NCI-H1092 treated with DMSO at 0.1 percent for 48 hours (cell line): ENCODE measurements at regions not wholly inside any gene's neighbourhood (a gene's known extent, or its start where the extent isn't known, plus 50 kb on each side); places are given as distances from the start of the nearest gene placed in this dataset.
"Not testable (repeated sequence)": the region's sequence is repeated elsewhere in the genome, so short reads cannot be mapped to it uniquely, and the experiment has no call there.

Experiments
- DNase-seq: peaks from one replicate; lab custom pipeline; 2025; lab: John Stamatoyannopoulos, UW

GRCh38 chr13:61880578-61881283 lies 465.1 kb upstream of the PCDH20 start:
- peak; percentile 2 for DNase-seq

GRCh38 chr13:61878565-61878964 lies 462.9 kb upstream of the PCDH20 start:
- DNase-seq, result not testable (repeated sequence)

- no peak for DNase-seq
These were observed 459.4 kb upstream of the PCDH20 start for GRCh38 chr13:61874970-61875579.

DNA sequence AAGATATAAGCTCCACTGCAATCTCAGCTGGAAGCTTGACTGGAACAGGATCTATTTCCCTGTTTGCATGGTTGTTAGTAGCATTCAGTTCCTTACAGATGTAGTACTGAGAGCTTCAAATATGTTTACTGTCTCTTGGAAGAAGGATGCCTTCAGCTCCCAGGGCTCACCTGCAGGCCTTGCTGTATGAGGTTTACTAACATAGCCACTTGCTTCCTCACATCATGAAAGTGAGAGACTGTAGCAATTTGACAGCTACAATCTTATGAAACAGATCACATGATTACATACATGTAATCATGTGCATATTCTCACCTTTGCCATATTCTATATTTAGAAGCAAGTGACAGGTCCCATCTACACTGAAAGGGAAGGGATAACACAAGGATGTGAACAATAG lies 458.1 kb upstream of the PCDH20 start:
- DNase-seq, result no peak

DNA sequence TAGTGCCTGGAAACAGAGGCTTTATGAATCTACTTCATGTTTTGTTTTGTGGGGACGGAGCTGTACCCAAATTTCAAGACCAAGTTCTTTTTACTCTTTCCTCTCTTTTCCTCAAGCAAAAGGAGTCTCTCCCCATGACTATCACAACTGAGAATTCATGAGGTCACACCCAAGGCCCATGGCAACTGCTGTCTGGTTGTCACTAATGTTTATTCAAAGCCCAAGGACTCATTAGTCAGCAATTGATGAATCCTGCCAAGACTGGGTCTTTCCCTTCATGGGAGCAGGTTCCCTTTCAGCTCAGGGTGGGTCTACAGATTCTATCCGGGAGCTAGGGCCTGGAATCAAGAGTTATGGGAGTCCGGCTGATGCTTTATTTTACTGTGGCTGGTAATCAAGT lies 441.5 kb upstream of the PCDH20 start:
- DNase-seq, result no peak

DNA sequence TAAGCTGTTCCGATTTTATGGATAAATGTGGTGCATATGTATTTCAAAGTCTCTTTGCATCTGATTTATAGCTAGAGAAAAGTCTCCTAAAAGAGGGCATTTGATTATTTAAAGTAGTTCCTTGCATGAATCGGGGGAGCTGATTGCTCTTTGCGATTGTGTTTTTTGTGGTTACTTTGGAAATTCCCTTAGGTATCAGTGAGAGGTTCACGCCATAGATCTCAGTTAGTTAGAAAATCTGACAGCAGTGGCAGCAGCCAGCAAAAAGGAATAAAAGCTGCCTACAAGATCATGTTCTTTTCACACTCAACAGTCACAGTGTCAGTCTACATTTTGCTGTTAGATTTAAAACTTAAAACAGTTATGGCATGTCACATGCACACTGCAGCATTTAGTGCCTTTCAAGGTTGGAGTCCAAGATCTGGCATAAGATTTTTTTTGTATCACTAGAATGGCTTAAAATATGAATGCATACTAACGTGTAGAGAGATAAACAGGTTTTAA lies 436.5 kb upstream of the PCDH20 start:
- DNase-seq, result no peak

DNA sequence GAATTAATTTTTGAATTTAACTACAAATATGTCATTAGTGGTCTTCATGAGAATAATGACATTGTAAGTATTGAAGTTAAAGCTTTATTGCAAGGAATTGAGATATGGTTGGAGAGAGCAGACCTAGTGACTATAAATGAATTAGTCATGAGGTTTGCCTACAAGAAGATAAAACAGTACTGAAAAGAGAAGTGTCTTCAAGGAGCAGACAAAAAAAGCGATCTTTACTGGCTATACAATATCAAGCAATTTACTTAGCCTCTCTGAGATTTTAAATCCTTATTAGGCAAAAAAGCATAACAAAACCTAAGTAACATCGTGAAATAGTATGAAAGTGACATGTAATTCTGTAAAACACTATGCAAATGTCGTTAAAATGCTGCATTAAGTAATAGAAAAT lies 435.1 kb upstream of the PCDH20 start:
- DNase-seq, result no peak

DNA sequence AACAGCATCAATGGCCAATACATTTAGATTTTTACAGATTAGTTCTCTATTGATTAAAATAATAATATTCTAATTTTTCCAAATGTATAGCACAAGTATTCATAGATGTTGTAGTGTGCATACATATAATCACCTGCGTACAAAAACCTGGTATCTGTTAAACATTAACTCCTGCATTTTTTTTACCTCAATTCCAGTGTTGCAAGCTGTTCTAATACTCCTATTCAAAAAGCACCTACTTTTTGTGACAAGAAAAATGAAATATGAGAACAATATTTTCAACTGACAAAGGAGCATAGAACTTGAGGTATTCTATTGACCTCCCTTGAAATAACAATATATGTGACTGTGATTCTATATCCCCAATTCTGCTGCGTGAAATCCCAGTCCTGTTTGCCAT lies 422.9 kb upstream of the PCDH20 start:
- DNase-seq, result no peak

- DNase-seq, result no peak
These were observed 417.6 kb upstream of the PCDH20 start for GRCh38 chr13:61833228-61833627.

- DNase-seq, result no peak
These were observed 415.4 kb upstream of the PCDH20 start for GRCh38 chr13:61831026-61831425.

- no peak for DNase-seq
These were observed 414.8 kb upstream of the PCDH20 start for GRCh38 chr13:61830475-61830874.

GRCh38 chr13:61824168-61824567 lies 408.5 kb upstream of the PCDH20 start:
- DNase-seq, result no peak

DNA sequence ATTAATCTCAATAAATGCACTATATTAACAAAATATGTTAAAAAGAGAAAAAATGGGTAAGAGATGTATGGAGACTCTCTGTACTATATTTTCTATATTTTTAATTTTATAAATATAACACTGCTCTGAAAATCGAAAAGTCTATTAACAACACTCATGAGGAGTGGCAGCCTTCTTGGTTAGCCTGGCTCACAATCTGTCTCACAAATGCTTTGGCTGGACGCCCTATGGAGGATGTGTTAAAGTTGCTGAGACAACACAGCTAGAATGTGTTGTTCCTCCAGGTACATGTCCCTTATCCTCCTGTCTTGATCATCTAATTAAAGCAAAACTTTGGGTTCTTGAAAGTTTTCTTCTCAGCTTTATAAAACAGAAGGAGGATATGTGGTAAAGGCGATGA lies 396.6 kb upstream of the PCDH20 start:
- no peak for DNase-seq

- no peak for DNase-seq
These were observed 394.4 kb upstream of the PCDH20 start for GRCh38 chr13:61810065-61810464.

GRCh38 chr13:61797397-61797796 lies 381.7 kb upstream of the PCDH20 start:
- DNase-seq, result no peak

GRCh38 chr13:61795580-61795979 lies 379.9 kb upstream of the PCDH20 start:
- DNase-seq, result no peak

DNA sequence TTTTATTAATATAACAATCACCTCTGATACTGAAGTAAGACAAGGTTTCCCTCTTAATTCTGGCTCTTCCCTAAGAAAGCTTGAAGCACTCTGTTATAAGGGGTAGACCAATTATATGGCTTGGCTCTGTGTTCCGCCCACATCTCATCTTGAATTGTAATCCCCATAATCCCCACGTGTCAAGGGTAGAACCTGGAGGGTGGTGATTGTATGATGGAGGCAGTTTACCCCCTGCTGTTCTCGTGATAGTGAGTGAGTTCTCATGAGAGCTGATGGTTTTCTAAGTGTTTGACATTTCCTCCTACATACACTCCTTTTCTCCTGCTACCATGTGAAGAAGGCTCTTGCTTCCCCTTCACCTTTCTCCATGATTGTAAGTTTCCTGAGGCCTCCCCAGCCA lies 363.8 kb upstream of the PCDH20 start:
- DNase-seq, result no peak

- no peak for DNase-seq
These were observed 362.9 kb upstream of the PCDH20 start for GRCh38 chr13:61778531-61778930.

DNA sequence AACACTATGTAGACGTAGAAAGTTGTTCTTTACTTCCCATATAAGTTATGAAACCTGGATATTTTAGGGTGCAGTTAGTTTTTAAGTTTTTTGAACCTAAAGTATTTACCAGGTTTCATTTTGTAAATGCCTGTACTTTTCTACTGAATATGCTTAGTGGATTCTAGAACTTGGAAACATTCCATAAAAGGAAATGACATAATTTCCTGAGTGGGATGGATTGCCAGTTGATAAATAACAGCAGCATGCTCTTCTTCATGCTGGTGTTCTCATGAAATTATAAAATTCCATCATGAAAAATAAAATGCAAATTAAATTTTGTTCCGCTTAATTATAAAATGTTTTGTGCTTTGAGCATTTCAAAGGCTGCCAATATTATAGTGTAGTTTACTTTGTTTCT lies 362.2 kb upstream of the PCDH20 start:
- DNase-seq, result no peak

DNA sequence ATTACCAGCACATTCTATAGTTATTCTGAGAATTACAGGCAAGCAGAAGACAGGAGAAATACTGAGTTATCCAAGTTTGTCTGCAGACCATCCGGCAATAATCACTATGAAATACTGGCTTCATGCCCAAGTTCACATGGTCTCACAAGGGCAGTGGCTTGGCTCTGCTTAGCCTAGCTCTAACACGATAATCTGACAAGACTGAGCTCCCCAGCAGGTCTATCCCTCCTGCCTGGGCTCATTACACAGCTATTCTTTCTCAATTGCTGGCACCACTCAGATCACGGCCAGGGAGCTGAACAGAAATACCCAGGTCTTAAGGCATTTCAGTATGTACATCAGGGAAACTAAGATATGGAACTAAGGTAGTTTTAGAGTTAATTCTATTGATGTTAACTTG lies 361.6 kb upstream of the PCDH20 start:
- no peak for DNase-seq

DNA sequence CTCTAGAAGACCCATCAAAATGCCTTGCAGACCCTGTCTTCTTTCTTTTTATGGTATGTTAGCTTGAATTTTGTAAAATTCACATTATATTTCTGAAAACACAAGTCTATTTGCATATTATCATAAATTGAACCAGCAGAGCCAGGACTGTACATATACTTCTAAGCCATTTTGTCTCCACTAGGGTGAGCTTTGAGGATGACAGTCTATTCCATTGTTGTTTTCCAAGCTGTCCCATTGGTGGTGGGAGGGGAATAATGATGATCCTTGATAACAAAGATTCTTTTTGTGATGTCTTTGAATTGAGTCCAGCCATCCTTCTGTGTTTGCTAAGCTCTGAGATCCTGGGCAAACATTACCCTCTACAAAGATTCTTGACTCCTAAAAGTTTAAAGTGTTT lies 359.3 kb upstream of the PCDH20 start:
- DNase-seq, result no peak

DNA sequence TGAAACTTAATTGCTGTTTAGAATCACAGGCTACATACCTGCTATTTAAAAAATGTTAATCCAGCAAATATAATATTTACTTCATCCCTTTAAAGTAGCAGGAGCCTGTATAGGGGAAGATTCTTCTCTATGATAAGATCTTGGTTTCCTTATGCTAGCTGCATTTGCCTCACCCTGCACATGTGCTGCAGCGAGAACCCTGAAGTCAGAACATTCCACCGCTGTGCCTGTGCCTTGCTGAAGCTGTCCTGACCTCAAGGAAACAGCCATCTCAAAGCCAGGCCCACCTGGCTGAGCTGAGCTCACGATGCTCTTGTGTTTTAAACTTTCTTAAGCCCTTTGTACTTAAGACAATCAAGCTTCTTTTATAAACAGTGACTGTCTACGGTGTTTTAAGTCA lies 355.0 kb upstream of the PCDH20 start:
- no peak for DNase-seq

DNA sequence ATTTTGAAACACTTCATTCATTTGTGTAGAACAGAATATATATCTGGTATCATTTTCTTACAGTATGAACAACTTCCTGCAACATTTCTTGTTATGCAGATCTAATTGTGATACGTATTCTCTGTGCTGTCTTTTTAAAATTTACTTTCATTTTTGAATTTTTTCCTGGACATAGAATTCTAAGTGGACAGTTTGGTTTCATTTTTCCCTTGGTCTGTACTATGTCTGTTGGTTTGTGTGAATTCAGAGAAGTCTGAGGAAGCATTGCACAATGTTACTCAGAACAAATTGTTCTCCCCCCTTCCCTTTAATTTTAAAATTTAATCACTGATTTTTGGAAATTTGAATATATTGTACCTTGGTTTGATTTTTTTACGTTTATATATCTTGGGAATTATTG lies 352.5 kb upstream of the PCDH20 start:
- DNase-seq, result no peak

DNA sequence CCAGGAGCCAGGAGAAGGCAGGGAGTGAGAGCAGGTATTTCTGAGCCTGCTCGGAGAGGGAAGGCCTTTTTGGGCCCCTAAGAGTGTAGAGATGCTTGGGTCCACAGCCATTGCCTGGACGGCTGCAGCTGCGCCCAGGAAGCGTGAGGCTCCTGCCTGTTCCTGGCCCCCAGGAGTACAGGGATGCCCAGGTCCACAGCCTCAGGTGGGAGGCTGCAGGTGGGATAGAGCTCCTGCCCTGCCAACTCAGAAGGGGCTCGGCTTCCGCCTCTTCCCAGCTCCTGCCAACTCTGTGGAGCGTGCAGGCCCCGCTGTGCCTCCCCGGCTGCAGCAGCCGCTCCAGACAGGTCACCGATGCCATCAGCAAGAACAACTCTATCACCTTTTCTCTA lies 351.0 kb upstream of the PCDH20 start:
- DNase-seq, result no peak
